ENCODE measurements at regions not wholly inside any gene's neighbourhood (a gene's known extent, or its start where the extent isn't known, plus 50 kb on each side); places are given as distances from the start of the nearest gene placed in this dataset.

- peak in 4 of 6 experiments; percentile 26 to 49 (median 35) for TF ChIP-seq CTCF (IDR thresholded peaks at IDR 0.05)
- TF ChIP-seq POLR2A (IDR thresholded peaks at IDR 0.05) = no peak
These were observed 402.6 kb downstream of the SUCLA2 start for GRCh38 chr13:47598340-47598911.
